H1 (cell line): ENCODE measurements at regions not wholly inside any gene's neighbourhood (a gene's known extent, or its start where the extent isn't known, plus 50 kb on each side); places are given as distances from the start of the nearest gene placed in this dataset.
"Not testable (repeated sequence)": the region's sequence is repeated elsewhere in the genome, so short reads cannot be mapped to it uniquely, and the experiment has no call there.

Source experiments
- CTCF ChIA-PET: fragments of 300-600 bp; sonication (Branson Sonifier 250); formaldehyde crosslinking; loops from one replicate; lab custom pipeline; 2021; ENCODE audit not compliant: partially characterized antibody; lab: Charles Lee
- POLR2A ChIA-PET: fragments of 300-600 bp; sonication (Branson Sonifier 250); formaldehyde crosslinking; loops from one replicate; lab custom pipeline; 2021; ENCODE audit warnings: inconsistent platforms; ENCODE audit not compliant: partially characterized antibody; lab: Charles Lee
- DNase-seq, 2 experiments: peaks; one replicate each; pipeline versions ENCODE4 v3.0.0 to v3.0.0-alpha.2; 2010 to 2022; ENCODE audit warnings: low spot score in 2 of 2, low read depth in 1 of 2, mixed read lengths in 1 of 2
- FAIRE-seq: peaks from 2 replicates; lab custom pipeline; 2011; peaks lifted over from hg19 to GRCh38; lab: Jason Lieb, UNC
- H2AFZ ChIP-seq: 2 replicates; pipeline ENCODE4 v1.8.1; 2012; ENCODE audit warnings: low read length, inconsistent platforms
- H2AK5ac ChIP-seq: 2 replicates; pipeline ENCODE4 v1.6.1; 2013; ENCODE audit warnings: low read depth, low read length
- H2BK120ac ChIP-seq: replicated peaks from 2 replicates; pipeline ENCODE3; 2013; ENCODE audit warnings: low read depth, low read length, inconsistent platforms
- H2BK12ac ChIP-seq: 2 replicates; pipeline ENCODE4 v1.6.1; 2013; ENCODE audit warnings: low read depth, low read length
- H2BK15ac ChIP-seq: 2 replicates; pipeline ENCODE4 v1.6.1; 2013; ENCODE audit warnings: low read length
- H2BK20ac ChIP-seq: 2 replicates; pipeline ENCODE4 v1.6.1; 2013; ENCODE audit warnings: low read length
- H2BK5ac ChIP-seq: 2 replicates; pipeline ENCODE4 v1.6.1; 2013; ENCODE audit warnings: low read depth, low read length
- H3K14ac ChIP-seq: 2 replicates; pipeline ENCODE4 v1.6.1; 2013; ENCODE audit warnings: inconsistent platforms; ENCODE audit not compliant: insufficient read length
- H3K18ac ChIP-seq: 2 replicates; pipeline ENCODE4 v1.6.1; 2013; ENCODE audit warnings: low read length; ENCODE audit errors: extremely low read depth
- H3K23ac ChIP-seq: 2 replicates; pipeline ENCODE4 v1.6.1; 2013; ENCODE audit warnings: inconsistent platforms; ENCODE audit not compliant: insufficient read length
- H3K23me2 ChIP-seq: 2 replicates; pipeline ENCODE4 v1.6.1; 2013; ENCODE audit warnings: low read depth, low read length
- H3K27ac ChIP-seq: 2 replicates; pipeline ENCODE4 v1.6.1; 2011; ENCODE audit warnings: low read depth, low read length, inconsistent platforms
- H3K27me3 ChIP-seq, 4 experiments: replicated peaks in 1 of 4; 1 replicate in 1 of 4; 2 replicates in 3 of 4; pipeline versions ENCODE4 v1.6.1 to v1.8.1; 2011 to 2013; ENCODE audit warnings: low read length in 3 of 4, mild to moderate bottlenecking in 3 of 4, inconsistent platforms in 2 of 4, mixed read lengths in 2 of 4, moderate library complexity in 1 of 4; ENCODE audit not compliant: control insufficient read depth in 3 of 4, insufficient read depth in 3 of 4; ENCODE audit errors: extremely low read depth in 1 of 4
- H3K36me3 ChIP-seq, 4 experiments: 2 replicates each; pipeline versions ENCODE4 v1.6.1 to v1.8.1; 2011 to 2013; ENCODE audit warnings: mild to moderate bottlenecking in 4 of 4, low read length in 3 of 4, moderate library complexity in 2 of 4, control low read depth in 1 of 4, inconsistent platforms in 1 of 4; ENCODE audit not compliant: insufficient read depth in 4 of 4, control insufficient read depth in 2 of 4
- H3K4ac ChIP-seq: replicated peaks from 2 replicates; pipeline ENCODE3; 2013; ENCODE audit warnings: low read length, low read depth, mixed read lengths, inconsistent platforms; ENCODE audit not compliant: insufficient read length
- H3K4me1 ChIP-seq, 4 experiments: replicated peaks in 1 of 4; 1 replicate in 1 of 4; 2 replicates in 3 of 4; pipeline versions ENCODE4 v1.6.1 to v1.8.1; 2011 to 2013; ENCODE audit warnings: low read length in 3 of 4, inconsistent platforms in 2 of 4, mixed read lengths in 1 of 4; ENCODE audit not compliant: insufficient read depth in 4 of 4, control insufficient read depth in 3 of 4
- H3K4me2 ChIP-seq, 2 experiments: 2 replicates each; pipeline versions ENCODE4 v1.6.1 to v1.8.1; 2011 to 2013; ENCODE audit warnings: low read depth in 2 of 2, low read length in 2 of 2, control low read depth in 1 of 2, inconsistent platforms in 1 of 2, mild to moderate bottlenecking in 1 of 2; ENCODE audit not compliant: insufficient read depth in 1 of 2
- H3K4me3 ChIP-seq, 4 experiments: fragments of 200-600, 300-600 bp in 1 of 4; sonication (generic), shearing (Covaris generic), sonication (Bioruptor Twin) in 1 of 4; 2 replicates each; pipeline versions ENCODE4 v1.5.1 to v1.8.1; 2011 to 2016; ENCODE audit warnings: low read length in 4 of 4, low read depth in 3 of 4, control low read depth in 2 of 4, inconsistent platforms in 2 of 4, mild to moderate bottlenecking in 2 of 4, mixed read lengths in 1 of 4, moderate library complexity in 1 of 4; ENCODE audit not compliant: insufficient read depth in 2 of 4; ENCODE audit errors: extremely low read depth in 1 of 4
- H3K56ac ChIP-seq: replicated peaks from 2 replicates; pipeline ENCODE3; 2013; ENCODE audit warnings: low read depth, mild to moderate bottlenecking, mixed read lengths, low read length, inconsistent platforms; ENCODE audit not compliant: insufficient read length
- H3K79me1 ChIP-seq: 2 replicates; pipeline ENCODE4 v1.6.1; 2013; ENCODE audit warnings: low read depth, low read length, control low read depth
- H3K79me2 ChIP-seq, 2 experiments: 2 replicates each; pipeline versions ENCODE4 v1.6.1 to v1.8.1; 2012 to 2013; ENCODE audit warnings: low read length in 2 of 2, mild to moderate bottlenecking in 2 of 2, inconsistent platforms in 1 of 2; ENCODE audit not compliant: insufficient read depth in 2 of 2, control insufficient read depth in 1 of 2
- H3K9ac ChIP-seq, 4 experiments: replicated peaks in 1 of 4; 1 replicate in 1 of 4; 2 replicates in 3 of 4; pipeline versions ENCODE4 v1.6.1 to v1.8.1; 2011 to 2013; ENCODE audit warnings: low read depth in 3 of 4, low read length in 3 of 4, control low read depth in 2 of 4, mild to moderate bottlenecking in 2 of 4, moderate library complexity in 2 of 4, inconsistent platforms in 1 of 4; ENCODE audit errors: extremely low read depth in 1 of 4
- H3K9me3 ChIP-seq, 2 experiments: 2 replicates each; pipeline versions ENCODE4 v1.6.1 to v1.8.1; 2012 to 2013; ENCODE audit warnings: mild to moderate bottlenecking in 2 of 2, moderate library complexity in 2 of 2, control low read depth in 1 of 2, inconsistent platforms in 1 of 2, low read depth in 1 of 2, low read length in 1 of 2, mixed read lengths in 1 of 2; ENCODE audit not compliant: insufficient read depth in 2 of 2
- H4K20me1 ChIP-seq, 2 experiments: replicated peaks in 1 of 2; 2 replicates each; pipeline versions ENCODE3 to v1.8.1; 2011 to 2013; ENCODE audit warnings: inconsistent platforms in 2 of 2, low read length in 2 of 2, mild to moderate bottlenecking in 1 of 2; ENCODE audit not compliant: insufficient read depth in 2 of 2, control insufficient read depth in 1 of 2
- H4K5ac ChIP-seq: 2 replicates; pipeline ENCODE4 v1.6.1; 2013; ENCODE audit warnings: low read length, low read depth, mixed read lengths, inconsistent platforms; ENCODE audit not compliant: insufficient read length
- H4K8ac ChIP-seq: 2 replicates; pipeline ENCODE4 v1.8.0; 2013; ENCODE audit warnings: mild to moderate bottlenecking, moderate library complexity, low read length, inconsistent platforms; ENCODE audit not compliant: insufficient read depth; ENCODE audit errors: extremely low read depth
- H4K91ac ChIP-seq: replicated peaks from 2 replicates; pipeline ENCODE3; 2013; ENCODE audit warnings: low read length, mixed read lengths, inconsistent platforms; ENCODE audit not compliant: insufficient read length
- WGBS, 2 experiments: shearing (Covaris generic) in 1 of 2; methylation state at CpG; one replicate each; pipeline versions ENCODE4 v1.1.6 to v1.1.7; 2013 to 2015; ENCODE audit warnings: low lambda C conversion rate in 2 of 2, mixed read lengths in 2 of 2, inconsistent platforms in 1 of 2, low coverage in 1 of 2, missing lambda C conversion rate in 1 of 2; ENCODE audit not compliant: insufficient replicate concordance in 2 of 2, insufficient coverage in 1 of 2, insufficient read length in 1 of 2; ENCODE audit errors: extremely low coverage in 1 of 2, missing lambda C conversion rate in 1 of 2; 5-methylcytosine and 5-hydroxymethylcytosine counted together

GRCh38 chr1:224040006-224040405 lies 73.9 kb upstream of the FBXO28 start:
- POLR2A ChIA-PET, H4K5ac ChIP-seq, H3K27ac ChIP-seq, H2AK5ac ChIP-seq, H2BK20ac ChIP-seq, FAIRE-seq, DNase-seq, H3K79me2 ChIP-seq, H4K20me1 ChIP-seq, H3K4me2 ChIP-seq, H2AFZ ChIP-seq, H2BK12ac ChIP-seq, H3K14ac ChIP-seq, H2BK5ac ChIP-seq, H3K56ac ChIP-seq, H3K36me3 ChIP-seq, H3K4me3 ChIP-seq, H3K4me1 ChIP-seq, H2BK120ac ChIP-seq, H3K27me3 ChIP-seq, H4K8ac ChIP-seq, H2BK15ac ChIP-seq, H3K4ac ChIP-seq, H3K79me1 ChIP-seq, H3K23me2 ChIP-seq, H4K91ac ChIP-seq, H3K9ac ChIP-seq, H3K18ac ChIP-seq, H3K9me3 ChIP-seq, H3K23ac ChIP-seq, CTCF ChIA-PET: not testable (repeated sequence)
- 89% methylated on average over 6 of the region's 6 CpGs; no CpG with 5 or more reads in 1 of the 2 experiments for WGBS, 2 experiments

- H3K9me3 ChIP-seq, H3K4me3 ChIP-seq, H2BK20ac ChIP-seq, H2AFZ ChIP-seq, H3K4me1 ChIP-seq, H2AK5ac ChIP-seq, H3K23me2 ChIP-seq, H3K4ac ChIP-seq, H3K23ac ChIP-seq, H2BK5ac ChIP-seq, POLR2A ChIA-PET, H3K79me1 ChIP-seq, H3K27ac ChIP-seq, H4K20me1 ChIP-seq, H2BK12ac ChIP-seq, H4K91ac ChIP-seq, H3K56ac ChIP-seq, H4K8ac ChIP-seq, H3K36me3 ChIP-seq, FAIRE-seq, DNase-seq, H4K5ac ChIP-seq, H2BK15ac ChIP-seq, CTCF ChIA-PET, H3K14ac ChIP-seq, H3K9ac ChIP-seq, H3K79me2 ChIP-seq, H3K4me2 ChIP-seq, H3K27me3 ChIP-seq, H3K18ac ChIP-seq, H2BK120ac ChIP-seq: not testable (repeated sequence)
- WGBS, 2 experiments: 89% methylated on average over 2 of the region's 2 CpGs; no CpG with 5 or more reads in 1 of the 2 experiments
Measured at GRCh38 chr1:224038832-224039231, 75.1 kb upstream of the FBXO28 start.
